ENCODE measurements at regions not wholly inside any gene's neighbourhood (a gene's known extent, or its start where the extent isn't known, plus 50 kb on each side); places are given as distances from the start of the nearest gene placed in this dataset.

- Mint-ChIP-seq H3K9me3 (peaks cover 0 to 3% (median 0%) of the 10 kb centered on the region in 8 donors), H3K4me3 (no peak overlapping the region), H3K27ac (no peak overlapping the region), H3K4me1 (no peaks in the 10 kb centered on the region), H3K27me3 (peaks cover 0 to 3% of the 10 kb centered on the region in 2 donors), H3K36me3 (no peaks in the 10 kb centered on the region)
- intact Hi-C loops (cut with micrococcal nuclease), result no loop called here
- Histone ChIP-seq H3K4me1 (ENCODE audit: insufficient read depth, low read length) (no peaks in the 10 kb centered on the region), H3K4me3 (ENCODE audit: low read length in 2 of 2) (no peak overlapping the region), H3K27me3 (ENCODE audit: insufficient read depth, low read length) (no peaks in the 10 kb centered on the region), H3K27ac (ENCODE audit: low read depth, low read length) (no peak overlapping the region), H3K36me3 (ENCODE audit: insufficient read depth, low read length) (no peaks in the 10 kb centered on the region), H3K9me3 (ENCODE audit: control insufficient read depth in 1 of 2, low read length in 2 of 2) (no peaks in the 10 kb centered on the region)
- POLR2A ChIA-PET (ENCODE audit: partially characterized antibody), result no interaction called here
- CTCF ChIA-PET (ENCODE audit: partially characterized antibody), result no interaction called here
- no peak for DNase-seq
Measured at GRCh38 chr5:88957013-88957412, 74.0 kb upstream of the MEF2C start.

GRCh38 chr5:88956416-88956815 lies 73.4 kb upstream of the MEF2C start:
- ChIA-PET POLR2A (ENCODE audit: partially characterized antibody) (no interaction called here), CTCF (ENCODE audit: partially characterized antibody) (no interaction called here)
- Mint-ChIP-seq H3K4me1 (no peaks in the 10 kb centered on the region), H3K4me3 (no peak overlapping the region), H3K9me3 (peaks cover 0 to 3% (median 0%) of the 10 kb centered on the region in 8 donors), H3K36me3 (no peaks in the 10 kb centered on the region), H3K27ac (no peak overlapping the region), H3K27me3 (peaks cover 0 to 3% of the 10 kb centered on the region in 2 donors)
- no peaks in the 10 kb centered on the region for H3K4me1 ChIP-seq (ENCODE audit: insufficient read depth, low read length)
- H3K4me3 ChIP-seq (ENCODE audit: low read length in 2 of 2), result no peak overlapping the region
- H3K36me3 ChIP-seq (ENCODE audit: insufficient read depth, low read length), result no peaks in the 10 kb centered on the region
- no peak for DNase-seq
- intact Hi-C loops (cut with micrococcal nuclease), result no loop called here
- H3K27me3 ChIP-seq (ENCODE audit: insufficient read depth, low read length), result no peaks in the 10 kb centered on the region
- H3K27ac ChIP-seq (ENCODE audit: low read depth, low read length), result no peak overlapping the region
- H3K9me3 ChIP-seq (ENCODE audit: control insufficient read depth in 1 of 2, low read length in 2 of 2), result no peaks in the 10 kb centered on the region

GRCh38 chr5:88955403-88955802 lies 72.4 kb upstream of the MEF2C start:
- no peak overlapping the region for H3K27ac Mint-ChIP-seq
- H3K27me3 Mint-ChIP-seq, result peaks cover 0 to 3% of the 10 kb centered on the region in 2 donors
- ChIA-PET CTCF (ENCODE audit: partially characterized antibody) (no interaction called here), POLR2A (ENCODE audit: partially characterized antibody) (no interaction called here)
- H3K27me3 ChIP-seq (ENCODE audit: insufficient read depth, low read length), result no peaks in the 10 kb centered on the region
- no peaks in the 10 kb centered on the region for H3K4me1 Mint-ChIP-seq
- peaks cover 0 to 3% (median 0%) of the 10 kb centered on the region in 8 donors for H3K9me3 Mint-ChIP-seq
- H3K4me3 Mint-ChIP-seq, result no peak overlapping the region
- H3K4me3 ChIP-seq (ENCODE audit: low read length in 2 of 2), result no peak overlapping the region
- no peaks in the 10 kb centered on the region for H3K4me1 ChIP-seq (ENCODE audit: insufficient read depth, low read length)
- no peaks in the 10 kb centered on the region for H3K36me3 ChIP-seq (ENCODE audit: insufficient read depth, low read length)
- no peaks in the 10 kb centered on the region for H3K36me3 Mint-ChIP-seq
- intact Hi-C loops (cut with micrococcal nuclease), result no loop called here
- no peak for DNase-seq
- H3K9me3 ChIP-seq (ENCODE audit: control insufficient read depth in 1 of 2, low read length in 2 of 2), result no peaks in the 10 kb centered on the region
- H3K27ac ChIP-seq (ENCODE audit: low read depth, low read length), result no peak overlapping the region

- H3K27ac ChIP-seq (ENCODE audit: low read depth, low read length), result no peak overlapping the region
- no peak for DNase-seq
- intact Hi-C loops (cut with micrococcal nuclease), result no loop called here
- H3K36me3 Mint-ChIP-seq, result no peaks in the 10 kb centered on the region
- H3K27me3 ChIP-seq (ENCODE audit: insufficient read depth, low read length), result no peaks in the 10 kb centered on the region
- H3K27me3 Mint-ChIP-seq, result peaks cover 0 to 3% of the 10 kb centered on the region in 2 donors
- peaks cover 0 to 3% (median 0%) of the 10 kb centered on the region in 8 donors for H3K9me3 Mint-ChIP-seq
- ChIA-PET CTCF (ENCODE audit: partially characterized antibody) (no interaction called here), POLR2A (ENCODE audit: partially characterized antibody) (no interaction called here)
- no peak overlapping the region for H3K4me3 ChIP-seq (ENCODE audit: low read length in 2 of 2)
- H3K4me1 Mint-ChIP-seq, result no peaks in the 10 kb centered on the region
- H3K4me3 Mint-ChIP-seq, result no peak overlapping the region
- H3K27ac Mint-ChIP-seq, result no peak overlapping the region
- H3K36me3 ChIP-seq (ENCODE audit: insufficient read depth, low read length), result no peaks in the 10 kb centered on the region
- no peaks in the 10 kb centered on the region for H3K9me3 ChIP-seq (ENCODE audit: control insufficient read depth in 1 of 2, low read length in 2 of 2)
- no peaks in the 10 kb centered on the region for H3K4me1 ChIP-seq (ENCODE audit: insufficient read depth, low read length)
Measured at GRCh38 chr5:88954511-88954910, 71.5 kb upstream of the MEF2C start.

GRCh38 chr5:88952996-88953643 lies 70.1 kb upstream of the MEF2C start:
- H3K4me1 Mint-ChIP-seq, result no peaks in the 10 kb centered on the region
- no peak overlapping the region for H3K4me3 Mint-ChIP-seq
- no peak for DNase-seq
- H3K36me3 ChIP-seq (ENCODE audit: insufficient read depth, low read length), result no peaks in the 10 kb centered on the region
- H3K27me3 Mint-ChIP-seq, result peaks cover 0 to 3% of the 10 kb centered on the region in 2 donors
- H3K27me3 ChIP-seq (ENCODE audit: insufficient read depth, low read length), result no peaks in the 10 kb centered on the region
- H3K9me3 ChIP-seq (ENCODE audit: control insufficient read depth in 1 of 2, low read length in 2 of 2), result no peaks in the 10 kb centered on the region
- no peak overlapping the region for H3K27ac ChIP-seq (ENCODE audit: low read depth, low read length)
- intact Hi-C loops (cut with micrococcal nuclease), result no loop called here
- H3K9me3 Mint-ChIP-seq, result peaks cover 0 to 3% (median 0%) of the 10 kb centered on the region in 8 donors
- no peaks in the 10 kb centered on the region for H3K4me1 ChIP-seq (ENCODE audit: insufficient read depth, low read length)
- ChIA-PET POLR2A (ENCODE audit: partially characterized antibody) (no interaction called here), CTCF (ENCODE audit: partially characterized antibody) (no interaction called here)
- no peak overlapping the region for H3K27ac Mint-ChIP-seq
- H3K4me3 ChIP-seq (ENCODE audit: low read length in 2 of 2), result no peak overlapping the region
- no peaks in the 10 kb centered on the region for H3K36me3 Mint-ChIP-seq

- intact Hi-C loops (cut with micrococcal nuclease), result no loop called here
- peaks cover 0 to 3% of the 10 kb centered on the region in 2 donors for H3K27me3 Mint-ChIP-seq
- ChIA-PET CTCF (ENCODE audit: partially characterized antibody) (no interaction called here), POLR2A (ENCODE audit: partially characterized antibody) (no interaction called here)
- no peak overlapping the region for H3K4me3 Mint-ChIP-seq
- H3K4me1 ChIP-seq (ENCODE audit: insufficient read depth, low read length), result no peaks in the 10 kb centered on the region
- H3K9me3 Mint-ChIP-seq, result peaks cover 0 to 3% (median 0%) of the 10 kb centered on the region in 8 donors
- no peak overlapping the region for H3K27ac Mint-ChIP-seq
- no peaks in the 10 kb centered on the region for H3K27me3 ChIP-seq (ENCODE audit: insufficient read depth, low read length)
- no peaks in the 10 kb centered on the region for H3K36me3 Mint-ChIP-seq
- DNase-seq, result no peak
- H3K36me3 ChIP-seq (ENCODE audit: insufficient read depth, low read length), result no peaks in the 10 kb centered on the region
- H3K9me3 ChIP-seq (ENCODE audit: control insufficient read depth in 1 of 2, low read length in 2 of 2), result no peaks in the 10 kb centered on the region
- H3K4me1 Mint-ChIP-seq, result no peaks in the 10 kb centered on the region
- no peak overlapping the region for H3K4me3 ChIP-seq (ENCODE audit: low read length in 2 of 2)
- no peak overlapping the region for H3K27ac ChIP-seq (ENCODE audit: low read depth, low read length)
Measured at GRCh38 chr5:88952344-88952743, 69.4 kb upstream of the MEF2C start.

GRCh38 chr5:88951457-88951856 lies 68.5 kb upstream of the MEF2C start:
- no peaks in the 10 kb centered on the region for H3K4me1 Mint-ChIP-seq
- H3K9me3 ChIP-seq (ENCODE audit: control insufficient read depth in 1 of 2, low read length in 2 of 2), result no peaks in the 10 kb centered on the region
- intact Hi-C loops (cut with micrococcal nuclease), result no loop called here
- H3K4me3 Mint-ChIP-seq, result no peak overlapping the region
- no peak overlapping the region for H3K4me3 ChIP-seq (ENCODE audit: low read length in 2 of 2)
- CTCF ChIA-PET (ENCODE audit: partially characterized antibody), result no interaction called here
- no peak for DNase-seq
- no peak overlapping the region for H3K27ac ChIP-seq (ENCODE audit: low read depth, low read length)
- POLR2A ChIA-PET (ENCODE audit: partially characterized antibody), result no interaction called here
- peaks cover 0 to 3% of the 10 kb centered on the region in 2 donors for H3K27me3 Mint-ChIP-seq
- no peaks in the 10 kb centered on the region for H3K27me3 ChIP-seq (ENCODE audit: insufficient read depth, low read length)
- H3K36me3 Mint-ChIP-seq, result no peaks in the 10 kb centered on the region
- H3K36me3 ChIP-seq (ENCODE audit: insufficient read depth, low read length), result no peaks in the 10 kb centered on the region
- no peak overlapping the region for H3K27ac Mint-ChIP-seq
- peaks cover 0 to 3% (median 0%) of the 10 kb centered on the region in 8 donors for H3K9me3 Mint-ChIP-seq
- H3K4me1 ChIP-seq (ENCODE audit: insufficient read depth, low read length), result no peaks in the 10 kb centered on the region
